Epithelial cell of proximal tubule (primary cell): ENCODE measurements at regions not wholly inside any gene's neighbourhood (a gene's known extent, or its start where the extent isn't known, plus 50 kb on each side); places are given as distances from the start of the nearest gene placed in this dataset.

Experiments
- DNase-seq: peaks from one replicate; pipeline ENCODE4 v3.0.0-alpha.2; 2011; ENCODE audit warnings: low read depth
- H3K4me3 ChIP-seq: 2 replicates; pipeline ENCODE4 v1.5.1; 2011; ENCODE audit warnings: low read depth, mild to moderate bottlenecking, low read length
- CTCF ChIP-seq: conservative IDR thresholded peaks from 2 replicates; pipeline ENCODE4 v1.5.1; 2012; ENCODE audit warnings: low read depth, mild to moderate bottlenecking, low read length

- no peak for TF ChIP-seq CTCF
Measured at GRCh38 chr5:54832858-54833257, 152.5 kb downstream of the ESM1 start.

GRCh38 chr5:54832045-54832444, 153.3 kb downstream of the ESM1 start:
- no peak for TF ChIP-seq CTCF
- H3K4me3 ChIP-seq, result no peak overlapping the region
- DNase-seq, result no peak

More at GRCh38 chr5:54832858-54833257, 152.5 kb downstream of the ESM1 start:
- no peak for DNase-seq
- no peak overlapping the region for H3K4me3 ChIP-seq

- no peak for TF ChIP-seq CTCF
- H3K4me3 ChIP-seq, result no peak overlapping the region
- DNase-seq, result no peak
Measured at GRCh38 chr5:54831233-54831632, 154.2 kb downstream of the ESM1 start.

- no peak for DNase-seq
- no peak for TF ChIP-seq CTCF
- no peak overlapping the region for H3K4me3 ChIP-seq
Measured at GRCh38 chr5:54829676-54830535, 155.5 kb downstream of the ESM1 start.

- no peak for DNase-seq
- TF ChIP-seq CTCF, result no peak
- no peak overlapping the region for H3K4me3 ChIP-seq
Measured at GRCh38 chr5:54829102-54829501, 156.3 kb downstream of the ESM1 start.

- no peak for TF ChIP-seq CTCF
- H3K4me3 ChIP-seq, result no peak overlapping the region
- no peak for DNase-seq
Measured at GRCh38 chr5:54828151-54828550, 157.2 kb downstream of the ESM1 start.

GRCh38 chr5:54825005-54825404, 160.4 kb downstream of the ESM1 start:
- TF ChIP-seq CTCF, result no peak
- H3K4me3 ChIP-seq, result no peak overlapping the region
- no peak for DNase-seq
